Mesodermal cell (in vitro differentiated cells): ENCODE measurements at regions not wholly inside any gene's neighbourhood (a gene's known extent, or its start where the extent isn't known, plus 50 kb on each side); places are given as distances from the start of the nearest gene placed in this dataset.
"Not testable (repeated sequence)": the region's sequence is repeated elsewhere in the genome, so short reads cannot be mapped to it uniquely, and the experiment has no call there.

ENCODE experiments used
- H3K27ac ChIP-seq: 2 replicates; pipeline ENCODE4 v1.7.0; 2013; ENCODE audit warnings: mild to moderate bottlenecking, low read depth, low read length, moderate library complexity; ENCODE audit not compliant: severe bottlenecking
- H3K36me3 ChIP-seq: 2 replicates; pipeline ENCODE4 v1.7.1; 2013; ENCODE audit warnings: mild to moderate bottlenecking, low read length, moderate library complexity; ENCODE audit not compliant: control insufficient read depth, insufficient read depth
- H3K4me1 ChIP-seq: one replicate; pipeline ENCODE4 v1.7.1; 2013; ENCODE audit warnings: mild to moderate bottlenecking, low read length; ENCODE audit not compliant: insufficient read depth, control insufficient read depth, poor library complexity, severe bottlenecking
- H3K4me3 ChIP-seq: 2 replicates; pipeline ENCODE4 v1.7.0; 2013; ENCODE audit warnings: low read length, control low read depth, mild to moderate bottlenecking; ENCODE audit not compliant: insufficient read depth, poor library complexity, severe bottlenecking; ENCODE audit errors: extremely low read depth
- H3K9me3 ChIP-seq: 2 replicates; pipeline ENCODE4 v1.7.1; 2013; ENCODE audit warnings: mild to moderate bottlenecking, low read length, moderate library complexity; ENCODE audit not compliant: control insufficient read depth
- WGBS, 2 experiments: methylation state at CpG; one replicate each; pipeline ENCODE4 v1.1.5; 2013; ENCODE audit warnings: missing lambda C conversion rate in 2 of 2; ENCODE audit not compliant: insufficient coverage in 2 of 2; 5-methylcytosine and 5-hydroxymethylcytosine counted together

- Histone ChIP-seq H3K4me1 (no peaks in the 10 kb centered on the region), H3K9me3 (no peaks in the 10 kb centered on the region), H3K36me3 (no peaks in the 10 kb centered on the region), H3K27ac (no peak overlapping the region), H3K4me3 (no peak overlapping the region)
- 90 to 100% methylated on average over 2 to 4 of the region's 4 CpGs for WGBS, 2 experiments
Observed at GRCh38 chr2:189309331-189309730, 129.8 kb upstream of the COL5A2 start.

- H3K4me3 ChIP-seq = no peak overlapping the region
- no peaks in the 10 kb centered on the region for H3K36me3 ChIP-seq
- no peak overlapping the region for H3K27ac ChIP-seq
- H3K4me1 ChIP-seq = no peaks in the 10 kb centered on the region
- WGBS, 2 experiments = 93 to 96% methylated on average over 9 to 13 of the region's 13 CpGs
- no peaks in the 10 kb centered on the region for H3K9me3 ChIP-seq
Observed at GRCh38 chr2:189312211-189312610, 129.1 kb upstream of the WDR75 start.

DNA sequence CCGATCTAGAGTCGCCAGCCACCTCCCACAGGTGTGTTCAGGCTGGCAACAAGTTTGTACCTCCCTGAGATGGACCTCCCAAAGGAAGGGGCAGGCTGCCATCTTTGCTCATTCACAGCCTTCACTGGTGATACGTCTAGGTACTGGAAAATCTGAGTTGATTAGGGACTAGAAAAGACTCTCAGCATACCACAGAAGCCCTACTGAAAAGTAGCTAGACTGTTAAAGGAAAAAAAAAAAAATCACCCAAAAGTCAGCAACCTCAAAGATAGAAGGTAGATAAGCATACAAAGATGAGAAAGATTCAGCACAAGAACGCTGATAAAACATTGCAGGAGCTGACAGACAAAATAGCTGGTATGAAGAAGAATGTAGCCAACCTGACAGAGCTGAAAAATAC is 128.6 kb upstream of the WDR75 start:
- WGBS, 2 experiments = 93 to 100% methylated on average over 2 of the region's 4 CpGs
- H3K4me1 ChIP-seq = no peaks in the 10 kb centered on the region
- H3K4me3 ChIP-seq = no peak overlapping the region
- H3K27ac ChIP-seq = no peak overlapping the region
- no peaks in the 10 kb centered on the region for H3K36me3 ChIP-seq
- no peaks in the 10 kb centered on the region for H3K9me3 ChIP-seq

DNA sequence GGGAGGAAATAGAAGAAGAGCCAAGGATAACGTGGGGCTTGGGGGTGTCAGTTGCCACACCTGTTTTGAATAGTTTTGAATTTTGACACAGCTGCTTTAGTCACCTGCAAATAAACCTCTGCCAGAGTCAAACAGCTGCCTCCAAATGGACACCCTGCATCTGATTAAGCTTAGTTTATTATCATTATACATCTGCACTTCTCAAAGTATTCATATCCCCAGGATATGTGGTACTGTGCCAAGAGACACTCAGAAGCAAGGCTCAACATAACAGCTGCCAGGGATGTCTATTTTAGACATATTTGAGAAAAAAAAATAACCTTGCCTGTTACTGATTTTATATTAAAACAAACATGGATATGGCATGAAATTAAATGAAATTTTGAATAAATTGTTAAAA is 122.5 kb upstream of the WDR75 start:
- no peaks in the 10 kb centered on the region for H3K4me1 ChIP-seq
- H3K9me3 ChIP-seq = peaks cover 4% of the 10 kb centered on the region
- H3K36me3 ChIP-seq = no peaks in the 10 kb centered on the region
- WGBS, 2 experiments = no CpG with 5 or more reads among the region's 1 CpG
- no peak overlapping the region for H3K27ac ChIP-seq
- H3K4me3 ChIP-seq = no peak overlapping the region

DNA sequence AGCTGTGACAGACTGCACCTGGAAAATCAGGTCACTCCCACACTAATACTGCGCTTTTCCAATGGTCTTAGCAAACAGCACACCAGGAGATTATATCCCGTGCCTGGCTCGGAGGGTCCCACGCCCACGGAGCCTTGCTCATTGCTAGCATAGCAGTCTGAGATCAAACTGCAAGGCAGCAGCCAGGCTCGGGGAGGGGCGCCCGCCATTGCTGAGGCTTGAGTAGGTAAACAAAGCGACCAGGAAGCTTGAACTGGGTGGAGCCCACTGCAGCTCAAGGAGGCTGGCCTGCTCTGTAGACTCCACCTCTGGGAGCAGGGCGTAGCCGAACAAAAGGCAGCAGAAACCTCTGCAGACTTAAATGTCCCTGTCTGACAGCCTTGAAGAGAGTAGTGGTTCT is 121.8 kb upstream of the WDR75 start:
- WGBS, 2 experiments = 87 to 94% methylated on average over 6 to 11 of the region's 11 CpGs
- not testable (repeated sequence) for H3K27ac ChIP-seq, H3K36me3 ChIP-seq, H3K4me3 ChIP-seq, H3K9me3 ChIP-seq, H3K4me1 ChIP-seq

- H3K4me1 ChIP-seq = no peaks in the 10 kb centered on the region
- no peak overlapping the region for H3K4me3 ChIP-seq
- H3K27ac ChIP-seq = no peak overlapping the region
- H3K36me3 ChIP-seq = no peaks in the 10 kb centered on the region
- WGBS, 2 experiments = 55 to 60% methylated on average over 2 of the region's 2 CpGs
- no peaks in the 10 kb centered on the region for H3K9me3 ChIP-seq
Observed at GRCh38 chr2:189327879-189328847, 113.1 kb upstream of the WDR75 start.

GRCh38 chr2:189328848-189329245 is 112.4 kb upstream of the WDR75 start:
- H3K27ac ChIP-seq = no peak overlapping the region
- H3K4me3 ChIP-seq = no peak overlapping the region
- no peaks in the 10 kb centered on the region for H3K4me1 ChIP-seq
- no peaks in the 10 kb centered on the region for H3K36me3 ChIP-seq
- WGBS, 2 experiments = 100% methylated on average over 1 of the region's 2 CpGs
- no peaks in the 10 kb centered on the region for H3K9me3 ChIP-seq

DNA sequence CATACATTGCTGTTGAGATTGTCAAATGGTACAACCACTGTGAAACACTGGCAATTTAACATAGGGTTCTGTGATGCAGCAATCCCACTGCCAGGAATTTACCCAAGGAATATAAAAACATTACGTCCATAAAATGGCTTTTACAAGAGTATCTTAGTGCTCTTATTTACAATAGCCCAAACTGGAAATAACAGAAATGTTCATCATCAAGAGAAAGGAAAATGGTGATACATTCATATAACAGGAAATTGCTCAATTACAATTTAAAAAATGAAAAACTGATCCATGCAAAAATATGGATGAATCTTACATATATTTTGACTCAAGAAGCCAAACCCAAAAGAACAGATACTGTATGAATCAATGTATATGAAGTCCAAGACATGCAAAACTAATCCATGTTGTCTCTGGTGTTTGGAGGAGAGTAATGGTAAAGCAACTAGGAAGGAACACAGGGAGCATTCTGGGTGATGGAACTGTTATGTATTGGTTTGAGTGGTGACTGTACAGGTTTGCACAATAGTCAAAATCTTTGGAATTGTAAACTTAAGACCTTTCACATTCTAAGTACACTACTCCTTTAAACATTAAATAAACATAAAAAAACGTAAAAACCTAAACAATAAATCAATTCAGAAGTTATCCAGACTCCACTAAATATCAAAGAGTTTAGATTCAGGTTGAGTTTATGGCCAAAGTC is 104.8 kb upstream of the WDR75 start:
- H3K9me3 ChIP-seq = peaks cover 22% of the 10 kb centered on the region
- WGBS, 2 experiments = no CpG with 5 or more reads among the region's 2 CpGs
- no peak overlapping the region for H3K27ac ChIP-seq
- H3K36me3 ChIP-seq = no peaks in the 10 kb centered on the region
- H3K4me3 ChIP-seq = no peak overlapping the region
- no peaks in the 10 kb centered on the region for H3K4me1 ChIP-seq

- Histone ChIP-seq H3K4me1 (no peaks in the 10 kb centered on the region), H3K9me3 (peaks cover 26% of the 10 kb centered on the region), H3K36me3 (no peaks in the 10 kb centered on the region), H3K4me3 (no peak overlapping the region), H3K27ac (no peak overlapping the region)
- 83% methylated on average over 1 of the region's 1 CpG; no CpG with 5 or more reads in 1 of the 2 experiments for WGBS, 2 experiments
Observed at GRCh38 chr2:189337656-189338055, 103.6 kb upstream of the WDR75 start.

GRCh38 chr2:189338115-189338514 is 103.2 kb upstream of the WDR75 start:
- no peak overlapping the region for H3K4me3 ChIP-seq

DNA sequence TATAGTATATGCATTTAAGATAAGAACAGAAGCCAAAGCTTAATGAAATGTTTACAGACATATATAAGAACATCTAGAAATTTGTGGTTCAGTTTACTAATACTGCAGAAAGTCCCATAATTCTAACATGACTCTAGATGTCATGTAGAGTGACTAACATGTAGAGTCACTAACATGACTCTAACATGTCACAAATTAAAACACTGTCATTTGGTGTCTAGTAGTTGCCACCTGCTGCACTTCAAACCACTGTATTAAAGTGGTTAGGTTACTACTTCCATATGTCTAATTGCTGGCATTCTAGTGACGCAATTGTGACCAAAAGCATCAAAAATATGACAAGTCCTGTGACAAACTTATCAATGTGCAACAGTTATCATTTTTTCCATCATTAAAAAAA is 100.2 kb upstream of the WDR75 start:
- Histone ChIP-seq H3K27ac (no peak overlapping the region), H3K4me3 (no peak overlapping the region), H3K4me1 (no peaks in the 10 kb centered on the region), H3K9me3 (peaks cover 34% of the 10 kb centered on the region), H3K36me3 (no peaks in the 10 kb centered on the region)
- 100% methylated on average over 1 of the region's 1 CpG; no CpG with 5 or more reads in 1 of the 2 experiments for WGBS, 2 experiments

More at GRCh38 chr2:189338115-189338514, 103.2 kb upstream of the WDR75 start:
- WGBS, 2 experiments = 100% methylated on average over 1 to 2 of the region's 3 CpGs
- H3K36me3 ChIP-seq = no peaks in the 10 kb centered on the region
- no peak overlapping the region for H3K27ac ChIP-seq
- no peaks in the 10 kb centered on the region for H3K4me1 ChIP-seq
- H3K9me3 ChIP-seq = peaks cover 31% of the 10 kb centered on the region
